ENCODE measurements at regions not wholly inside any gene's neighbourhood (a gene's known extent, or its start where the extent isn't known, plus 50 kb on each side); places are given as distances from the start of the nearest gene placed in this dataset.

DNA sequence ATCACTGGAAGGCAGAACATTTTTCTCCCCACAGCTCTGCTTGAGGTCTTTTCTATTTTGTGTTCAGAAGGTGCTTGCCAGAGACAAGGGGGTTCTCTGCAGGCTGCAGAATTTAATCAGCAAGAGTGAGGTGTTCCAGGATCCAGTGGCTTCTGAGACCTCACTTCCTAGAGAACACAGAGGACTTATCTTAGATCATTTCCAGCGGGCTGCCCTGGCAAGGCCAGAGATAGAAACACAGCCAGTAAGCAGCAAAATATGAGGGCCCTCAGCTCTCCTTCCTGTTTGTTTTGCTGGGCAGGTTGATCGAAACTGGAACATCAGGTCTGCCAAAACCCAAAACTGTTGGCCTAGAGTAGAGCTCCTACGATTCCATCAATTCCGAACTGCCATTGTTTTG lies 187.3 kb downstream of the DIRAS2 start:
- ChIA-PET POLR2A (no interaction called here), CTCF (no interaction called here)
- Histone ChIP-seq H3K4me3 (ENCODE audit: low read depth, low read length) (no peak overlapping the region), H3K27me3 (ENCODE audit: control insufficient read depth, insufficient read depth, low read length) (no peaks in the 10 kb centered on the region), H3K9me3 (ENCODE audit: control insufficient read depth, insufficient read depth, low read length) (no peaks in the 10 kb centered on the region), H3K27ac (ENCODE audit: low read depth, low read length) (no peak overlapping the region)
- DNase-seq (ENCODE audit: low read depth, low spot score), result no peak
- TF ChIP-seq, protein P1, sequence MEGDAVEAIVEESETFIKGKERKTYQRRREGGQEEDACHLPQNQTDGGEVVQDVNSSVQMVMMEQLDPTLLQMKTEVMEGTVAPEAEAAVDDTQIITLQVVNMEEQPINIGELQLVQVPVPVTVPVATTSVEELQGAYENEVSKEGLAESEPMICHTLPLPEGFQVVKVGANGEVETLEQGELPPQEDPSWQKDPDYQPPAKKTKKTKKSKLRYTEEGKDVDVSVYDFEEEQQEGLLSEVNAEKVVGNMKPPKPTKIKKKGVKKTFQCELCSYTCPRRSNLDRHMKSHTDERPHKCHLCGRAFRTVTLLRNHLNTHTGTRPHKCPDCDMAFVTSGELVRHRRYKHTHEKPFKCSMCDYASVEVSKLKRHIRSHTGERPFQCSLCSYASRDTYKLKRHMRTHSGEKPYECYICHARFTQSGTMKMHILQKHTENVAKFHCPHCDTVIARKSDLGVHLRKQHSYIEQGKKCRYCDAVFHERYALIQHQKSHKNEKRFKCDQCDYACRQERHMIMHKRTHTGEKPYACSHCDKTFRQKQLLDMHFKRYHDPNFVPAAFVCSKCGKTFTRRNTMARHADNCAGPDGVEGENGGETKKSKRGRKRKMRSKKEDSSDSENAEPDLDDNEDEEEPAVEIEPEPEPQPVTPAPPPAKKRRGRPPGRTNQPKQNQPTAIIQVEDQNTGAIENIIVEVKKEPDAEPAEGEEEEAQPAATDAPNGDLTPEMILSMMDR (IDR thresholded peaks at IDR 0.05; ENCODE audit: low read depth, low read length), result no peak

DNA sequence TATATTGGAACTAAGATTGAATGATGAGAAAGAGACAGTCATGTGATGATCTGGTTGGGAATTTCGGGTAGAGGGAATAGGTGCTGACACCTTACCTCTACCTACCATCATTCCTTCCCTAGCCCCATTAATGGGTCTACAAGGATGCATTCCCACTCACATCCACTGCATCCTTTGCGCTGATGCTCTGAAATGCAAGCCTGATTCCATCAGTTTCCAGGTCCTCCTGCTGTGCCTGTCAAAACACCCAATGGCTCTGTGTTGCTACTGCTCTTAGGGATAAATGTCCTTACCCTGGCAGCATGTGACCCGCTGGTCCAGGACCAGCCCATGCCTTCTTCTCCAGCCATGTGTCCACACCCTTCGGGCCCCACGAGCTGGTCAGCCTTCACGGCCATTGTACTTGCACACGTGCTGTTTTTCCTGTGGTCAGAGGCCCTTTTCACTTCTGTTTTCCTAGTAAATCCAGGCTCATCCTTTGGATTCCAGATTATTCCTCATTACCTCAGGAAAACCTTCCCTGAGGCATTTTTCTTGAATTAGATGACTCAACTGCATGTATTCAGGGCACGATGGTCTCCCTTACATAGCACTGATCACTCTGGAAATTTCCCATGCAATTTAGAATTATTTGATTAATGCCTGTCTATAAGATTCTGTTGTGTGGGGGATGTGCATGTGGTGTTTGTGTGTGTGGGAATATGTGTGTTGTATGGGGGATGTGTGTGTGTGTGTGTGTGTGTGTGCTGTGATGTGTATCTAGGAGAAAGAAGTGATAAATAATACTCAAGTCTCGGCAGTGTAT lies 185.0 kb downstream of the DIRAS2 start:
- no peak overlapping the region for H3K27ac ChIP-seq (ENCODE audit: low read depth, low read length)
- CTCF ChIA-PET, result no interaction called here
- DNase-seq (ENCODE audit: low read depth, low spot score), result no peak
- H3K9me3 ChIP-seq (ENCODE audit: control insufficient read depth, insufficient read depth, low read length), result no peaks in the 10 kb centered on the region
- TF ChIP-seq, protein P1 (IDR thresholded peaks at IDR 0.05; ENCODE audit: low read depth, low read length), result no peak
- H3K27me3 ChIP-seq (ENCODE audit: control insufficient read depth, insufficient read depth, low read length), result no peaks in the 10 kb centered on the region
- POLR2A ChIA-PET, result no interaction called here
- no peak overlapping the region for H3K4me3 ChIP-seq (ENCODE audit: low read depth, low read length)

DNA sequence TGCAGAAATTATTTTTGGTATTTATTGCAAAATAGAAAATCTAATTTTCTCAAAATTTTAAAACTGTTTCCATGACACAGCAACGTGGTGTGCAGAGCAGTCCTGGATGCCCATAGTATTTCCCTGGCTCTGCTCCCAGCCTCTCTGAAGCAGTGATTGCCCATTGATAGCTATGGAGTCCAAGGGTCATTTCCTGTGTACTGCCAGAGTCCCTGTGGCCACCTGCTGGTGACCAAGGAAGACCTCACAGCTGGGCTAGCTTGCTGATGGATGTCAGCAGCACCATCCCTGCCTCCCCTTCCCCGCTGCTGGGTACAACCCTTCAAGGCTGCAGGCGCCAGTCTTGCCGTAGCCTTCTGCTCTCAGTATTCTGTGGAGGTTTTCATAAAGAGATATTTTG lies 184.1 kb downstream of the DIRAS2 start:
- Histone ChIP-seq H3K9me3 (ENCODE audit: control insufficient read depth, insufficient read depth, low read length) (no peaks in the 10 kb centered on the region), H3K27me3 (ENCODE audit: control insufficient read depth, insufficient read depth, low read length) (no peaks in the 10 kb centered on the region), H3K27ac (ENCODE audit: low read depth, low read length) (no peak overlapping the region), H3K4me3 (ENCODE audit: low read depth, low read length) (no peak overlapping the region)
- POLR2A ChIA-PET, result no interaction called here
- TF ChIP-seq, protein P1 (IDR thresholded peaks at IDR 0.05; ENCODE audit: low read depth, low read length), result no peak
- CTCF ChIA-PET, result no interaction called here
- DNase-seq (ENCODE audit: low read depth, low spot score), result no peak

DNA sequence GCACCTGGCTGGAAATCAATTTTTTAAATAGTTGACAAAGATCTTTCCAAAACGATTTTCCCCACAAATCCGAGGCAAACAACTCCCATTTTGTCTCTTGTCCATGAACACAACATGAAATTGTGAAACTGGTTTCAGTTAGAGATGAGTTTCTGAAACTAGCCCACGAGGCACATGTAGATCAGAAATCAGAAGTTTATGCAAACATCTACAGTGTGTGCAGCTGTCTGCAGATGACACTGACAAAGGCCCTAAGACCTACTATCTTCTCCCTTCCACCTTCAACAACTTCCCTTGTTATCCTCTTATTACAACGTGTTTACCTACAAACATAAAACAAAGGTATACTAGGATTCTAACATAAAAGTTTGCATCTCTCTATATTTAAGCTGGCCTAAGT lies 183.3 kb downstream of the DIRAS2 start:
- no peak overlapping the region for H3K27ac ChIP-seq (ENCODE audit: low read depth, low read length)
- no peak for DNase-seq (ENCODE audit: low read depth, low spot score)
- TF ChIP-seq, protein P1 (IDR thresholded peaks at IDR 0.05; ENCODE audit: low read depth, low read length), result no peak
- H3K4me3 ChIP-seq (ENCODE audit: low read depth, low read length), result no peak overlapping the region
- no peaks in the 10 kb centered on the region for H3K9me3 ChIP-seq (ENCODE audit: control insufficient read depth, insufficient read depth, low read length)
- H3K27me3 ChIP-seq (ENCODE audit: control insufficient read depth, insufficient read depth, low read length), result no peaks in the 10 kb centered on the region
- POLR2A ChIA-PET, result no interaction called here
- CTCF ChIA-PET, result no interaction called here

DNA sequence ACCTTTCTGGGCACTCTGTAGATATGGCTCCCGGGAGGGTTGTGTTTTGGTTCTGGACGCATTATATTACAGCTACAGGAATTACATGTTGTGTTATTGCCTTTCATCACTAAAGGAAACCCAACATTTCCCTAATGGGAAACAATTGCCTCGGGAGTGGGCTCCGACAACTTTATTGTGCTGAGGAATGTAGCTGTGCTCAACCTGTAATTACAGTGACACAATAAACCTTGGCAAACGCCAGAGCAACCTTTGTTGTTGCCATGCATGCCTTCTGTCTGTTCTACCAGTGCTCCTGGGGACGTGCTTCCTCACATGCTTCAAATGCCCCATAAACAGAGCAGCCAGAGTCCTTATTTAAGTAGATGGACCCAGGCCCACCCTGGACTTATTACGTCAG lies 182.4 kb downstream of the DIRAS2 start:
- TF ChIP-seq, protein P1 (IDR thresholded peaks at IDR 0.05; ENCODE audit: low read depth, low read length), result no peak
- CTCF ChIA-PET, result no interaction called here
- no peaks in the 10 kb centered on the region for H3K9me3 ChIP-seq (ENCODE audit: control insufficient read depth, insufficient read depth, low read length)
- POLR2A ChIA-PET, result no interaction called here
- H3K27me3 ChIP-seq (ENCODE audit: control insufficient read depth, insufficient read depth, low read length), result no peaks in the 10 kb centered on the region
- no peak overlapping the region for H3K27ac ChIP-seq (ENCODE audit: low read depth, low read length)
- DNase-seq (ENCODE audit: low read depth, low spot score), result no peak
- H3K4me3 ChIP-seq (ENCODE audit: low read depth, low read length), result no peak overlapping the region

All from AG04450 (cell line).